WERI-Rb-1 (cell line): ENCODE measurements at regions not wholly inside any gene's neighbourhood (a gene's known extent, or its start where the extent isn't known, plus 50 kb on each side); places are given as distances from the start of the nearest gene placed in this dataset.

Experiments used
- DNase-seq: peaks from one replicate; pipeline ENCODE4 v3.0.0-alpha.2; 2020
- H3K27ac ChIP-seq: fragments of 250-450 bp; sonication (Bioruptor Pico); 2 replicates; pipeline ENCODE4 v1.5.1; 2020; ENCODE audit warnings: mild to moderate bottlenecking, moderate library complexity
- H3K27me3 ChIP-seq: fragments of 250-450 bp; sonication (Bioruptor Pico); 2 replicates; pipeline ENCODE4 v1.5.1; 2021; ENCODE audit warnings: mild to moderate bottlenecking, low read depth, moderate library complexity; ENCODE audit not compliant: insufficient read depth, severe bottlenecking
- H3K36me3 ChIP-seq: fragments of 250-450 bp; sonication (Bioruptor Pico); 2 replicates; pipeline ENCODE4 v1.5.1; 2020; ENCODE audit warnings: mild to moderate bottlenecking, moderate library complexity
- H3K4me3 ChIP-seq: 2 replicates; pipeline ENCODE4 v1.5.1; 2011; ENCODE audit warnings: low read depth, mild to moderate bottlenecking, control low read depth, low read length
- H3K9me3 ChIP-seq: fragments of 250-450 bp; sonication (Bioruptor Pico); 2 replicates; pipeline ENCODE4 v1.5.1; 2021; ENCODE audit warnings: mild to moderate bottlenecking, moderate library complexity; ENCODE audit not compliant: severe bottlenecking
- CTCF ChIP-seq: IDR thresholded peaks from 2 replicates; pipeline ENCODE4 v1.5.1; 2011; ENCODE audit warnings: low read depth, mild to moderate bottlenecking, control low read depth, inconsistent platforms, low read length

- no peaks in the 10 kb centered on the region for H3K27me3 ChIP-seq
- no peaks in the 10 kb centered on the region for H3K9me3 ChIP-seq
- no peak overlapping the region for H3K4me3 ChIP-seq
- no peak for DNase-seq
- no peak for TF ChIP-seq CTCF
- H3K27ac ChIP-seq = no peak overlapping the region
- H3K36me3 ChIP-seq = no peaks in the 10 kb centered on the region
These were observed 1578.2 kb upstream of the WWC1 start for GRCh38 chr5:166713295-166713694.

- H3K9me3 ChIP-seq = no peaks in the 10 kb centered on the region
These were observed 1574.5 kb upstream of the WWC1 start for GRCh38 chr5:166716856-166717492.

GRCh38 chr5:166719991-166720390 is 1571.5 kb upstream of the WWC1 start:
- H3K27me3 ChIP-seq = no peaks in the 10 kb centered on the region
- no peak for TF ChIP-seq CTCF
- DNase-seq = no peak
- H3K27ac ChIP-seq = no peak overlapping the region
- no peaks in the 10 kb centered on the region for H3K36me3 ChIP-seq
- no peaks in the 10 kb centered on the region for H3K9me3 ChIP-seq
- H3K4me3 ChIP-seq = no peak overlapping the region

More at GRCh38 chr5:166716856-166717492, 1574.5 kb upstream of the WWC1 start:
- no peaks in the 10 kb centered on the region for H3K27me3 ChIP-seq
- H3K4me3 ChIP-seq = no peak overlapping the region
- H3K27ac ChIP-seq = no peak overlapping the region
- no peaks in the 10 kb centered on the region for H3K36me3 ChIP-seq
- TF ChIP-seq CTCF = no peak
- no peak for DNase-seq

GRCh38 chr5:166722939-166723338 is 1568.5 kb upstream of the WWC1 start:
- no peak for DNase-seq
- Histone ChIP-seq H3K27me3 (no peaks in the 10 kb centered on the region), H3K9me3 (no peaks in the 10 kb centered on the region), H3K4me3 (no peak overlapping the region), H3K27ac (no peak overlapping the region), H3K36me3 (no peaks in the 10 kb centered on the region)
- TF ChIP-seq CTCF = no peak

- DNase-seq = no peak
- no peaks in the 10 kb centered on the region for H3K36me3 ChIP-seq
These were observed 1567.2 kb upstream of the WWC1 start for GRCh38 chr5:166724284-166724683.

More at GRCh38 chr5:166724284-166724683, 1567.2 kb upstream of the WWC1 start:
- TF ChIP-seq CTCF = no peak
- no peaks in the 10 kb centered on the region for H3K27me3 ChIP-seq
- no peak overlapping the region for H3K4me3 ChIP-seq
- H3K9me3 ChIP-seq = no peaks in the 10 kb centered on the region
- H3K27ac ChIP-seq = no peak overlapping the region
